Neural progenitor cell (in vitro differentiated cells): ENCODE measurements at regions not wholly inside any gene's neighbourhood (a gene's known extent, or its start where the extent isn't known, plus 50 kb on each side); places are given as distances from the start of the nearest gene placed in this dataset.

ENCODE experiments used
- CTCF ChIP-seq: fragments of 200-600 bp; sonication (generic); IDR thresholded peaks from 2 replicates; pipeline ENCODE4 v1.5.1; 2017; ENCODE audit warnings: antibody characterized with exemption, mild to moderate bottlenecking
- EZH2 ChIP-seq: fragments of 200-600 bp; sonication (generic); IDR thresholded peaks from 2 replicates; pipeline ENCODE4 v1.6.1; 2017; ENCODE audit warnings: antibody characterized with exemption, mild to moderate bottlenecking, moderate library complexity

- TF ChIP-seq CTCF (no peak), EZH2 (no peak)
These were observed 636.6 kb upstream of the MAN1A1 start for GRCh38 chr6:119985952-119986736.
